Cardiac muscle cell (in vitro differentiated cells and primary cell): ENCODE measurements at regions not wholly inside any gene's neighbourhood (a gene's known extent, or its start where the extent isn't known, plus 50 kb on each side); places are given as distances from the start of the nearest gene placed in this dataset.
"Not testable (repeated sequence)": the region's sequence is repeated elsewhere in the genome, so short reads cannot be mapped to it uniquely, and the experiment has no call there.

ENCODE experiments used
- DNase-seq, 2 donors: peaks; one replicate each; pipeline versions ENCODE4 v3.0.0 to v3.0.0-alpha.2; 2010 to 2017; ENCODE audit warnings: low read depth in 1 of 2, low spot score in 1 of 2
- H3K27ac ChIP-seq: fragments of 200-600 bp; sonication (generic); 2 replicates; pipeline ENCODE4 v1.5.1; 2016
- H3K27me3 ChIP-seq: fragments of 200-600 bp; sonication (generic); 2 replicates; pipeline ENCODE4 v1.6.0; 2016; ENCODE audit warnings: control low read depth
- H3K36me3 ChIP-seq: fragments of 200-600 bp; sonication (generic); 2 replicates; pipeline ENCODE4 v1.5.1; 2016; ENCODE audit warnings: control low read depth
- H3K4me1 ChIP-seq: fragments of 200-600 bp; sonication (generic); 2 replicates; pipeline ENCODE4 v1.8.1; 2017; ENCODE audit warnings: low read depth, mild to moderate bottlenecking, mixed run types
- H3K4me3 ChIP-seq: fragments of 200-600 bp; sonication (generic); 2 replicates; pipeline ENCODE4 v1.5.1; 2016; ENCODE audit warnings: mild to moderate bottlenecking
- H3K9me3 ChIP-seq: fragments of 200-600 bp; sonication (generic); 2 replicates; pipeline ENCODE4 v1.5.1; 2017; ENCODE audit warnings: low read depth, mild to moderate bottlenecking, control low read depth
- CTCF ChIP-seq: IDR thresholded peaks from 2 replicates; pipeline ENCODE4 v1.5.1; 2012; ENCODE audit warnings: low read depth, mild to moderate bottlenecking, low read length

- no peak for TF ChIP-seq CTCF
- H3K9me3 ChIP-seq, result no peaks in the 10 kb centered on the region
- DNase-seq, result no peak
- no peaks in the 10 kb centered on the region for H3K27me3 ChIP-seq
- no peaks in the 10 kb centered on the region for H3K36me3 ChIP-seq
- H3K4me3 ChIP-seq, result no peak overlapping the region
- H3K4me1 ChIP-seq, result no peaks in the 10 kb centered on the region
- H3K27ac ChIP-seq, result no peak overlapping the region
These were observed 138.9 kb downstream of the SMIM20 start for GRCh38 chr4:26052663-26053541.

GRCh38 chr4:26053761-26054160 lies 139.7 kb downstream of the SMIM20 start:
- no peak for DNase-seq
- H3K9me3 ChIP-seq, result no peaks in the 10 kb centered on the region
- no peaks in the 10 kb centered on the region for H3K36me3 ChIP-seq
- TF ChIP-seq CTCF, result no peak
- H3K27ac ChIP-seq, result no peak overlapping the region
- no peaks in the 10 kb centered on the region for H3K4me1 ChIP-seq
- no peak overlapping the region for H3K4me3 ChIP-seq
- no peaks in the 10 kb centered on the region for H3K27me3 ChIP-seq

- Histone ChIP-seq H3K4me1 (no peaks in the 10 kb centered on the region), H3K27me3 (no peaks in the 10 kb centered on the region), H3K4me3 (no peak overlapping the region), H3K36me3 (no peaks in the 10 kb centered on the region), H3K27ac (no peak overlapping the region), H3K9me3 (no peaks in the 10 kb centered on the region)
- TF ChIP-seq CTCF, result no peak
- no peak for DNase-seq
These were observed 141.8 kb downstream of the SMIM20 start for GRCh38 chr4:26055855-26056254.

GRCh38 chr4:26056406-26056805 lies 142.4 kb downstream of the SMIM20 start:
- no peak for DNase-seq
- H3K36me3 ChIP-seq, result no peaks in the 10 kb centered on the region

GRCh38 chr4:26057839-26058238 lies 143.8 kb downstream of the SMIM20 start:
- H3K27ac ChIP-seq, H3K9me3 ChIP-seq, H3K4me1 ChIP-seq, H3K4me3 ChIP-seq, H3K36me3 ChIP-seq, H3K27me3 ChIP-seq, DNase-seq: not testable (repeated sequence)

More at GRCh38 chr4:26056406-26056805, 142.4 kb downstream of the SMIM20 start:
- H3K9me3 ChIP-seq, result no peaks in the 10 kb centered on the region
- no peak overlapping the region for H3K27ac ChIP-seq
- H3K4me1 ChIP-seq, result no peaks in the 10 kb centered on the region
- H3K4me3 ChIP-seq, result no peak overlapping the region
- TF ChIP-seq CTCF, result no peak
- no peaks in the 10 kb centered on the region for H3K27me3 ChIP-seq

GRCh38 chr4:26058537-26058936 lies 144.5 kb downstream of the SMIM20 start:
- Histone ChIP-seq H3K4me3 (no peak overlapping the region), H3K4me1 (no peaks in the 10 kb centered on the region), H3K36me3 (no peaks in the 10 kb centered on the region), H3K9me3 (no peaks in the 10 kb centered on the region), H3K27ac (no peak overlapping the region), H3K27me3 (no peaks in the 10 kb centered on the region)
- TF ChIP-seq CTCF, result no peak
- no peak for DNase-seq
